Endothelial cell (in vitro differentiated cells): ENCODE measurements at regions not wholly inside any gene's neighbourhood (a gene's known extent, or its start where the extent isn't known, plus 50 kb on each side); places are given as distances from the start of the nearest gene placed in this dataset.

Source experiments
- DNase-seq: peaks from one replicate; pipeline ENCODE4 v3.0.0; 2021; ENCODE audit warnings: low spot score
- H3K27ac Mint-ChIP-seq: one replicate; pipeline ENCODE4 v1.8.0; 2021; ENCODE audit warnings: mixed read lengths, inconsistent platforms; ENCODE audit not compliant: unreplicated experiment
- H3K27me3 Mint-ChIP-seq: one replicate; pipeline ENCODE4 v1.8.0; 2021; ENCODE audit warnings: mild to moderate bottlenecking, moderate library complexity, mixed read lengths, inconsistent platforms; ENCODE audit not compliant: unreplicated experiment
- H3K36me3 Mint-ChIP-seq: one replicate; pipeline ENCODE4 v1.8.0; 2021; ENCODE audit warnings: mild to moderate bottlenecking, low read depth, mixed read lengths, inconsistent platforms; ENCODE audit not compliant: unreplicated experiment
- H3K4me1 Mint-ChIP-seq: one replicate; pipeline ENCODE4 v1.8.0; 2021; ENCODE audit warnings: mild to moderate bottlenecking, mixed read lengths, inconsistent platforms; ENCODE audit not compliant: unreplicated experiment
- H3K4me3 Mint-ChIP-seq: one replicate; pipeline ENCODE4 v1.8.0; 2021; ENCODE audit warnings: mild to moderate bottlenecking, mixed read lengths, inconsistent platforms; ENCODE audit not compliant: unreplicated experiment
- H3K9me3 Mint-ChIP-seq: one replicate; pipeline ENCODE4 v1.8.0; 2021; ENCODE audit warnings: mixed read lengths, inconsistent platforms; ENCODE audit not compliant: unreplicated experiment
- TF ChIP-seq, protein P1 (sequence below): fragments of 200-600 bp; sonication (generic); IDR thresholded peaks from one replicate; pipeline ENCODE4 v1.5.0; 2021; ENCODE audit warnings: antibody characterized with exemption; ENCODE audit not compliant: unreplicated experiment

DNA sequence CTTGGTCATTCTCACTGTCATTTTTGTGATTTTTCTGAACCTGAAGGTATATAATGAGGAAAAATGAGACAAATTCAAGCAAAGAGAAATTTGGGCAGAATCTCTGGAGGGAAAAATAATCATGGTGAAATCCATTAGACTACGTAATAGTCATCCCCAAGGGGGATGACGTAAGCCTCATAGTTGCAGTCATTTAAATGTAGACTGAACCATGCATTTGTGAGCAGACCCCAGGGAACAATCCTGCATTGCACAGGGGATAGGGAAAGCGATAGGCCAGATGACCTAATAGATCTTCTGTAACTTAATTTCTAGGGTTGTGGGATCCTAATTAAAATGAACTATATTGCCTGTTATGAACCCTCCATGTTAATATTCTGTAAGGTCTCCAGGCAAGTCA lies 167.4 kb upstream of the C1orf21 start:
- Mint-ChIP-seq H3K4me1 (peaks cover 3% of the 10 kb centered on the region), H3K27me3 (peaks cover 4% of the 10 kb centered on the region), H3K4me3 (no peak overlapping the region), H3K27ac (no peak overlapping the region), H3K36me3 (no peaks in the 10 kb centered on the region), H3K9me3 (no peaks in the 10 kb centered on the region)
- TF ChIP-seq, protein P1, sequence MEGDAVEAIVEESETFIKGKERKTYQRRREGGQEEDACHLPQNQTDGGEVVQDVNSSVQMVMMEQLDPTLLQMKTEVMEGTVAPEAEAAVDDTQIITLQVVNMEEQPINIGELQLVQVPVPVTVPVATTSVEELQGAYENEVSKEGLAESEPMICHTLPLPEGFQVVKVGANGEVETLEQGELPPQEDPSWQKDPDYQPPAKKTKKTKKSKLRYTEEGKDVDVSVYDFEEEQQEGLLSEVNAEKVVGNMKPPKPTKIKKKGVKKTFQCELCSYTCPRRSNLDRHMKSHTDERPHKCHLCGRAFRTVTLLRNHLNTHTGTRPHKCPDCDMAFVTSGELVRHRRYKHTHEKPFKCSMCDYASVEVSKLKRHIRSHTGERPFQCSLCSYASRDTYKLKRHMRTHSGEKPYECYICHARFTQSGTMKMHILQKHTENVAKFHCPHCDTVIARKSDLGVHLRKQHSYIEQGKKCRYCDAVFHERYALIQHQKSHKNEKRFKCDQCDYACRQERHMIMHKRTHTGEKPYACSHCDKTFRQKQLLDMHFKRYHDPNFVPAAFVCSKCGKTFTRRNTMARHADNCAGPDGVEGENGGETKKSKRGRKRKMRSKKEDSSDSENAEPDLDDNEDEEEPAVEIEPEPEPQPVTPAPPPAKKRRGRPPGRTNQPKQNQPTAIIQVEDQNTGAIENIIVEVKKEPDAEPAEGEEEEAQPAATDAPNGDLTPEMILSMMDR = no peak
- no peak for DNase-seq

- H3K9me3 Mint-ChIP-seq = no peaks in the 10 kb centered on the region
- H3K36me3 Mint-ChIP-seq = no peaks in the 10 kb centered on the region
- H3K4me1 Mint-ChIP-seq = peaks cover 3% of the 10 kb centered on the region
- peaks cover 4% of the 10 kb centered on the region for H3K27me3 Mint-ChIP-seq
- TF ChIP-seq, protein P1 = no peak
- H3K4me3 Mint-ChIP-seq = no peak overlapping the region
- no peak for DNase-seq
- H3K27ac Mint-ChIP-seq = no peak overlapping the region
Measured at GRCh38 chr1:184219883-184220282, 166.9 kb upstream of the C1orf21 start.

DNA sequence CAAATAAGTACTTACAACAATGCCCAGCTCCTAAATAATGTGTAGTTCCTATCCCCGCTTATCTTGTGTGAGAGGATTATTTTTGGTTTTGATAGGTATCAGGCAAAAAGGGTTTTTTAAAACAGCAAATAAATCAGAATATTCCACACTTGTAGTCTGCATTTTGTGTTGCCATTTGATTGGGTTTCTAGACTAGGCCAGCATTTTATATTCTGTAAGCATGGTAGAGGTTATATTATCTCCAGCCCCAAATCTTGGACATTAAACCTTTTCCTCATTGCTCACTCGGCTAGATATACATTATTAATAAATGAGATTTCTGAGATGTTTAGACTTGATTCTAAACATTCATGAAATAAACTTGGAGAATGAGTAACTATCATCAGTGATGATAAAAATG lies 165.7 kb upstream of the C1orf21 start:
- Mint-ChIP-seq H3K4me1 (peaks cover 3% of the 10 kb centered on the region), H3K36me3 (no peaks in the 10 kb centered on the region), H3K27ac (no peak overlapping the region), H3K27me3 (peaks cover 1% of the 10 kb centered on the region), H3K4me3 (no peak overlapping the region), H3K9me3 (no peaks in the 10 kb centered on the region)
- no peak for DNase-seq
- TF ChIP-seq, protein P1 = no peak

DNA sequence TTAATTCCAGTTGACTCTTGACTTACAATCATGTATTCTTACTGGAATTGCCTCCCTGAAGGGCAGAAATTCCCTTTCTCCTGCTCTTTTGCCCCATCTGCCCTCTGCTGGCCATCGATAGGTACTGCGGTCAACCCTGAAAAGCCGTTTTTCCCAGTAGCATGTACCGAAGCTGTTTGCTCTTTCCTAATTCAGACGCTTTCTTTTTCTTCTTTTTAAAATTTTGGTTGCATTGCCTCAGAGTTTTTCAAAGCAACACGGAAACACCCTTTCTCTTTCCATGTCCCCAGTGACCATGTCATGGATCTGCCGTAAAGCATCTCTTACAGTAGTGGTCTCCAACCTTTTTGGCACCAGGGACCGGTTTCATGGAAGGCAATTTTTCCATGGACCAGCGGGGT lies 164.2 kb upstream of the C1orf21 start:
- DNase-seq = peak; percentile 59
- Mint-ChIP-seq H3K4me1 (peaks cover 3% of the 10 kb centered on the region), H3K36me3 (no peaks in the 10 kb centered on the region), H3K9me3 (no peaks in the 10 kb centered on the region), H3K4me3 (no peak overlapping the region), H3K27ac (no peak overlapping the region), H3K27me3 (peaks cover 1% of the 10 kb centered on the region)
- TF ChIP-seq, protein P1 = peak; percentile 98

DNA sequence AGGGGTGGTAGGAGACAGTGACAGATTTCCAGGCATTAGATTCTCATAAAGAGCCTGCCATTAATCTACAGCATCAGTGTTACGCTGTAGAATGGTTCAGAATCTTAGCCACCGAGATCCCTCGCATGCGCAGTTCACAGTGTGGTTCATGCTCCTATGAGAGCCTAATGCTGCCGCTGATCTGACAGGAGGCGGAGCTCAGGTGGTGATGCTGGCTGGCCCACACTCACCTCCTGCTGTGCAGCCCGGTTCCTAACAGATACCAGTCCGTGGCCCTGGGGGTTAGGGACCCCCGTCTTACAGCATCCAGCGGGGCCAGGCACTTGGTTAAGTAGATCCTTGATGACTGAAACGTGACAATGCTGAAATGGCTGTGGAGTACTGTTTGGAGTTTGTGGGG lies 163.6 kb upstream of the C1orf21 start:
- H3K27ac Mint-ChIP-seq = no peak overlapping the region
- DNase-seq = no peak
- H3K9me3 Mint-ChIP-seq = no peaks in the 10 kb centered on the region
- peaks cover 1% of the 10 kb centered on the region for H3K27me3 Mint-ChIP-seq
- H3K4me3 Mint-ChIP-seq = no peak overlapping the region
- H3K4me1 Mint-ChIP-seq = peaks cover 3% of the 10 kb centered on the region
- no peaks in the 10 kb centered on the region for H3K36me3 Mint-ChIP-seq
- TF ChIP-seq, protein P1 = no peak
